HepG2 (cell line): ENCODE measurements at regions not wholly inside any gene's neighbourhood (a gene's known extent, or its start where the extent isn't known, plus 50 kb on each side); places are given as distances from the start of the nearest gene placed in this dataset.

Source experiments
- ATAC-seq: fragments of 200-7000 bp; cut with Tn5 transposase; 3 replicates; pipeline ENCODE4 v1.9.1; 2020; ENCODE audit warnings: mild to moderate bottlenecking, moderate library complexity
- BruUV-seq: library from RNA; stranded (reverse); fragments of 400-500 nt; replicated peaks from 2 replicates; lab custom pipeline; 2021; lab: Mats Ljungman, UMichigan
- CTCF ChIA-PET: fragments of 300-600 bp; formaldehyde crosslinking; extraction: SDS; loops from one replicate; lab custom pipeline; 2021; ENCODE audit warnings: low total read pairs, inconsistent platforms, low intra/inter-chr PET ratio; lab: Yijun Ruan, JAX
- POLR2A ChIA-PET: fragments of 350-600 bp; sonication (Branson Sonifier 250); formaldehyde crosslinking; loops from one replicate; lab custom pipeline; 2020; ENCODE audit warnings: antibody characterized with exemption, inconsistent platforms; lab: Yijun Ruan, JAX
- DNase-seq: peaks from one replicate; pipeline ENCODE4 v3.0.0-alpha.2; 2015; ENCODE audit warnings: low spot score
- FAIRE-seq: peaks from 3 replicates; lab custom pipeline; 2011; peaks lifted over from hg19 to GRCh38; lab: Jason Lieb, UNC
- H2AFZ ChIP-seq: one replicate; pipeline ENCODE4 v1.6.1; 2011; ENCODE audit warnings: low read length, inconsistent platforms
- H3K27ac ChIP-seq: fragments of 300-600 bp; 3 replicates; pipeline ENCODE4 v1.8.0; 2011; ENCODE audit warnings: mixed run types, mild to moderate bottlenecking, mixed read lengths, low read length, inconsistent platforms; ENCODE audit not compliant: insufficient read depth; ENCODE audit errors: extremely low read length
- H3K27me3 ChIP-seq, 2 experiments: fragments of 200-600 bp in 1 of 2; 2 replicates in 1 of 2; 3 replicates in 1 of 2; pipeline versions ENCODE4 v1.6.0 to v1.8.0; 2011; ENCODE audit warnings: low read length in 2 of 2, mild to moderate bottlenecking in 2 of 2, moderate library complexity in 2 of 2, inconsistent platforms in 1 of 2; ENCODE audit not compliant: insufficient read depth in 2 of 2, control insufficient read depth in 1 of 2
- H3K36me3 ChIP-seq, 2 experiments: fragments of 200-600 bp in 1 of 2; replicated peaks in 1 of 2; 2 replicates in 1 of 2; 3 replicates in 1 of 2; pipeline versions ENCODE4 v1.5.1 to v1.8.0; 2011; ENCODE audit warnings: low read length in 2 of 2, inconsistent platforms in 1 of 2; ENCODE audit not compliant: insufficient read depth in 2 of 2, control insufficient read depth in 1 of 2
- H3K4me1 ChIP-seq: 2 replicates; pipeline ENCODE4 v1.5.1; 2012; ENCODE audit warnings: low read length, inconsistent platforms; ENCODE audit not compliant: insufficient read depth
- H3K4me2 ChIP-seq: 2 replicates; pipeline ENCODE4 v1.6.0; 2011; ENCODE audit warnings: low read depth, low read length, inconsistent platforms
- H3K4me3 ChIP-seq, 3 experiments: fragments of 200-600 bp in 1 of 3; sonication (generic), shearing (Covaris generic) in 1 of 3; replicated peaks in 1 of 3; 2 replicates each; pipeline ENCODE4 v1.5.1; 2011 to 2016; ENCODE audit warnings: low read length in 3 of 3, inconsistent platforms in 2 of 3, low read depth in 2 of 3, mild to moderate bottlenecking in 2 of 3, control low read depth in 1 of 3, mixed read lengths in 1 of 3; ENCODE audit not compliant: insufficient read depth in 1 of 3
- H3K79me2 ChIP-seq: one replicate; pipeline ENCODE4 v1.6.1; 2011; ENCODE audit warnings: low read length, inconsistent platforms; ENCODE audit not compliant: insufficient read depth
- H3K9ac ChIP-seq: 2 replicates; pipeline ENCODE4 v1.6.0; 2011; ENCODE audit warnings: mild to moderate bottlenecking, low read depth, low read length, inconsistent platforms; ENCODE audit not compliant: insufficient read depth
- H3K9me3 ChIP-seq: 2 replicates; pipeline ENCODE4 v1.5.1; 2012; ENCODE audit warnings: mild to moderate bottlenecking, low read length
- H4K20me1 ChIP-seq: 2 replicates; pipeline ENCODE4 v1.6.0; 2011; ENCODE audit warnings: inconsistent platforms, mild to moderate bottlenecking, low read length, moderate library complexity; ENCODE audit not compliant: insufficient read depth
- AHR ChIP-seq: IDR thresholded peaks from 2 replicates; pipeline ENCODE4 v1.6.1; 2018; ENCODE audit warnings: missing genetic modification reagents, missing compliant biosample characterization
- NR2F6 ChIP-seq, 2 experiments: IDR thresholded peaks; 2 replicates each; pipeline ENCODE4 v1.6.1; 2016; ENCODE audit warnings: antibody characterized with exemption in 1 of 2, mild to moderate bottlenecking in 1 of 2
- TBX3 ChIP-seq: fragments of 450-650 bp; IDR thresholded peaks from 2 replicates; pipeline ENCODE4 v1.6.1; 2017; ENCODE audit warnings: antibody characterized with exemption, mild to moderate bottlenecking, inconsistent platforms, borderline replicate concordance
- ZFY ChIP-seq: sonication (generic); formaldehyde crosslinking; IDR thresholded peaks from 2 replicates; pipeline ENCODE4 v1.4.0; 2020; ENCODE audit warnings: missing genetic modification reagents
- ZNF382 ChIP-seq: sonication (generic); formaldehyde crosslinking; IDR thresholded peaks from 2 replicates; pipeline ENCODE4 v1.5.0; 2020; ENCODE audit warnings: missing genetic modification reagents, mild to moderate bottlenecking, borderline replicate concordance
- ZNF883 ChIP-seq: sonication (generic); formaldehyde crosslinking; IDR thresholded peaks from 2 replicates; pipeline ENCODE4 v1.5.1; 2020; ENCODE audit warnings: mild to moderate bottlenecking, missing genetic modification reagents; ENCODE audit errors: not compliant biosample characterization
- WGBS: methylation state at CpG from one replicate; pipeline ENCODE4 v1.1.6; 2017; ENCODE audit warnings: low lambda C conversion rate; 5-methylcytosine and 5-hydroxymethylcytosine counted together
- in situ Hi-C: cut with HindIII; loops from 2 replicates; pipeline ENCODE4 v1.10.0; 2017; ENCODE audit warnings: low pct_unique_long_range_greater_than_20kb; ENCODE audit not compliant: extremely low pct_ligation_motif_present
- intact Hi-C: fragments of 100-400 bp; cut with micrococcal nuclease; formaldehyde crosslinking; loops from one replicate; pipeline ENCODE4 v1.10.0; 2022; ENCODE audit not compliant: unreplicated experiment
- TF ChIP-seq, protein P1 (sequence below): sonication (generic); formaldehyde crosslinking; IDR thresholded peaks from 2 replicates; pipeline ENCODE4 v1.4.0; 2020; ENCODE audit warnings: missing genetic modification reagents

DNA sequence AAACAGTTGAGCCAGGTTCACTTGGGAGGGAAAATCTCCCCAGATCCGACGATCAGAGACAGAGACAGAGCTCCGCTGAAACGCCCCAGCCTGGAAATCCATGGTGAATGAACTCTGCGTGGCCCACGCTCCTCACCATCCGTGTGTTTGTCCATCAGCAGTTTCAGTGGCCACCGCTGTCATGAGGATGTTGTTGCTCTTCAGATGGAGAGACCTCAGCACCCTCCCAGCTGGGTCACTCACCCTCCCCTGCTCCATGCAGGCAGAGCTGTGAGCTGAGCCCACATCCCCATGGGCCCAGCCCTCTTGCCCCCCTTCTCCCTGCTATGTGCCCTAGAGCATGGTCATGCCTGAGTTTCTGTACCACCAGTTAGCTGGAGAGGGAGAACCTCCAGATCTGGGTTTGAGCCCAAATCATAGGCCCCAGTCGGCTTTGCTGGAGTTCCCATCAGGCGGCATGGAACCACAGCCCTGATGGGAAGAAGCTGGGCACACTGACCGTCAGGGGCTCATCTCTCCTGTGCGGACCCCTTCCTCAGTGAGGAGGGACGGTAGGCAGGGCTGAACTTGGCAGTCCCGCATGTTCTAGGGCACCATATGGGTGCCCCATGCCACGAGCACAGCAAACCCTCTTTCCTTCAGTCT, 154.4 kb upstream of the COL5A1 start:
- no peak overlapping the region for H3K4me3 ChIP-seq
- H3K9ac ChIP-seq = no peak overlapping the region
- H3K27ac ChIP-seq = no peak overlapping the region
- no peaks in the 10 kb centered on the region; the same call in 1 of the 2 replicates for H4K20me1 ChIP-seq
- ATAC-seq = no peak
- no peak for FAIRE-seq
- in situ Hi-C loops (no loop called here), intact Hi-C loops (no loop called here)
- WGBS = 4% methylated on average over 5 of the region's 15 CpGs
- no peak for DNase-seq
- TF ChIP-seq ZFY (CRISPR knock-in tag) (no peak), NR2F6 (IDR thresholded peaks at IDR 0.05) (no peak), NR2F6 (CRISPR knock-in tag; IDR thresholded peaks at IDR 0.05) (no peak), TBX3 (no peak), ZNF883 (CRISPR knock-in tag) (no peak), ZNF382 (no peak), AHR (no peak)
- TF ChIP-seq, protein P1, sequence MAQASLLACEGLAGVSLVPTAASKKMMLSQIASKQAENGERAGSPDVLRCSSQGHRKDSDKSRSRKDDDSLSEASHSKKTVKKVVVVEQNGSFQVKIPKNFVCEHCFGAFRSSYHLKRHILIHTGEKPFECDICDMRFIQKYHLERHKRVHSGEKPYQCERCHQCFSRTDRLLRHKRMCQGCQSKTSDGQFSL (CRISPR knock-in tag) = no peak
- no peaks in the 10 kb centered on the region for H3K4me1 ChIP-seq
- CTCF ChIA-PET = no interaction called here
- no peaks in the 10 kb centered on the region for H3K9me3 ChIP-seq
- no peak overlapping the region for H3K4me2 ChIP-seq
- H3K36me3 ChIP-seq = no peaks in the 10 kb centered on the region
- POLR2A ChIA-PET = no interaction called here
- peaks cover 14 to 89% of the 10 kb centered on the region in 2 experiments; a peak in 4 of 5 replicates for H3K27me3 ChIP-seq
- no peak overlapping the region for H2AFZ ChIP-seq
- BruUV-seq = no TSS peak
- no peaks in the 10 kb centered on the region for H3K79me2 ChIP-seq
